NCI-H510A (cell line): ENCODE measurements at regions not wholly inside any gene's neighbourhood (a gene's known extent, or its start where the extent isn't known, plus 50 kb on each side); places are given as distances from the start of the nearest gene placed in this dataset.

Experiments used
- DNase-seq: peaks from one replicate; lab custom pipeline; 2025; lab: John Stamatoyannopoulos, UW

- DNase-seq, result no peak
Observed at GRCh38 chr11:42179216-42179615, 719.8 kb upstream of the LRRC4C start.

- no peak for DNase-seq
Observed at GRCh38 chr11:42195289-42196013, 736.0 kb upstream of the LRRC4C start.

- no peak for DNase-seq
Observed at GRCh38 chr11:42200311-42200710, 740.9 kb upstream of the LRRC4C start.

GRCh38 chr11:42201603-42202148 lies 742.2 kb upstream of the LRRC4C start:
- no peak for DNase-seq

- peak; percentile 13 for DNase-seq
Observed at GRCh38 chr11:42205518-42205917, 746.1 kb upstream of the LRRC4C start.

- no peak for DNase-seq
Observed at GRCh38 chr11:42225664-42226063, 766.2 kb upstream of the LRRC4C start.

- DNase-seq, result no peak
Observed at GRCh38 chr11:42232673-42233072, 773.2 kb upstream of the LRRC4C start.

- DNase-seq, result no peak
Observed at GRCh38 chr11:42234451-42234951, 775.0 kb upstream of the LRRC4C start.

DNA sequence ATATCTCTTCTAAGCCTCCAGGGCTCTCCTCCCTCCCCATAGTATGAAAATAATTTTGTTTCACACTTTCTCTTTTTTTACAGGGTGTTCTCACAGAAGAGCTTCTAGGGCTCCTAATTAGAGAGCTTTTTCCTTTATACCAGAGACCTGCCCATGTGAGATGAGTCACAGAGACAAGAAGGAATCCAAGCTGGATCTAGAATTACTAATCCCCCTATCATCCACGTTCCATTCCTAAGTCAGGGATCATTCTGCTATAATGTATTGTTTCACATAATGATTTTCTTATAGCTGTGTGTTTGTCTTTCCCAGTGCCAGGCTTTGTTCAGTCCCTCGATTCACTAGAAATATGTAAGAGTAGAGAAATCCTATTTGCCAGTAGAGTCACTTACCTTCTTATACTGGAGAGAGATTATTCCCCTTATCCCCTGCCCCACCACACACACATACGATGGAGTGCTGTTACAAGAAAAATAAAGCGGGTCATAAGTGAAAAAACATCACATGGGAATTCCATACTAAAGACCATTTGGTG lies 778.3 kb upstream of the LRRC4C start:
- no peak for DNase-seq

DNA sequence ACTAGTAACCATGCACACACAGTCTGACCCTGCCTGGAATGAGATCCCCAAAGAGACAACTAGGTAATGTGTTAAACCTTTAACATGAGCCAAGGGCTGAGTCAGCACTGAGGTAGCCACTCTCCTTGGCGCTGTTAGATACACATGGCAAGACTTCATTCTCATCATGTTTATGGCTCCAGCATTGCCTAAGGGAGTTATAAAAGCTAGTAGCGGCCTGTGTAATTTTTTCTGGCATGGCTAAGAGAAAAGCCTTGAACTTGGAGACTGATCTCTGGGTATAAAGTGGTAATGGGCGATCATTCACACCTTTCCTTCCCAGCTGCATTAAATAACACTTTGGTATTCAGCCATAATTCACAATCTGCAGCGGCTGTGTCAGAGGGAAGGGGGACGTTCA lies 779.7 kb upstream of the LRRC4C start:
- no peak for DNase-seq

DNA sequence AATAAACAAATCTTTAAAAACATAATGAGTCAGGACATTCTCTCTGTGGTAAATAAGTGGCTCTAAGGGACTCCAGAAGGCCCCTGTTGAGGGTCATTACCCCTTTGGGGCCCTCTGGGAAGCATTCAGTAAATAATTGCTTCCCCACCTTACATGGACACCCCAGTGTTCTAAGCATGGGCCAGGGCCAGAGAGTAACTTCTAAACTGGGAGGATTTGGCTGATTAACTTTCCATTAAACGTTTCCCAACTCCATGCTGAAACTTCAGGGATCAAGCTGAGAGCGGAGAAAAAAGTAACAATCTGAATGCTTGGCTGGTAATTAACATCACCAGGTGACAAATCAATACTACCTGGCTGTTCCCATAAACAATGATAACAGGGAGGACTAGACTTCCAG lies 783.9 kb upstream of the LRRC4C start:
- no peak for DNase-seq

DNA sequence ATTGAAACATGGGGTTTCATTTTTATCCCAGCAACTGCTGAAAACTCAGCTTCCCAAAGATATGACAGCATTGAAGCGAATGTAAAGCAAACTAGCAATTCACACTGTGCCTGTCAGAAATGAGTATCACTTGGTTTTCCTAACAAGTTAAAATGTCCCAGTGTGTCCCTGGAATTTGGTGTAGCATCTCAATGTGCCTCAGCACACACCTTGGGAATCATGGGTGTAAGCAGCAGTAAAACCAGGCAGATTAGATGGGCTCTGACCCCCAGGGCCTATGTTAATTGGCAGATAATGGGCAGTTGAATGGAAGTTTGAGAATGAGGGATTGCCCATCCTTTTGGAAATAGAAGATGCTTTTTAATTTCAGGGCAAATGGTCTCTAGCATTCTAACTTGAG lies 784.9 kb upstream of the LRRC4C start:
- no peak for DNase-seq

DNA sequence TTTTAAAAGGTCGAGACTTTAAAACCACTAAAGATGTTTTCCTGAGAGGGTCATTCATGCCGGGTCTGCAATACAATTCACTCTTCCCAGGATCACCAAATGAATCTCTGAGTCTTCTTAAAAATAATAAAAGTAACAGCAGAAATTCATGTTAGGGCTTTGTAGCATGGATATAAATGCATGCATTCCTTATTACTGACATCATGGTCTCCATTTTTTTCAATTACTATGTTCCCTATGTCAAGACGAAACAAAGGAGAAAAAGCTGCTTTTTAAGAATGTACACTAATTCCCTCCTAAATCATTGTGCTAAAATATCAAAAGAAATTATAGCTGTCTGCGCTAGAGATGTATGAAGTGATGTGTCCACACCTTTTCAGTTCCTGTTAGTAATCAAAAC lies 789.9 kb upstream of the LRRC4C start:
- no peak for DNase-seq

GRCh38 chr11:42249956-42250355 lies 790.5 kb upstream of the LRRC4C start:
- no peak for DNase-seq

GRCh38 chr11:42251984-42252383 lies 792.5 kb upstream of the LRRC4C start:
- no peak for DNase-seq

- DNase-seq, result no peak
Observed at GRCh38 chr11:42253156-42253555, 793.7 kb upstream of the LRRC4C start.

DNA sequence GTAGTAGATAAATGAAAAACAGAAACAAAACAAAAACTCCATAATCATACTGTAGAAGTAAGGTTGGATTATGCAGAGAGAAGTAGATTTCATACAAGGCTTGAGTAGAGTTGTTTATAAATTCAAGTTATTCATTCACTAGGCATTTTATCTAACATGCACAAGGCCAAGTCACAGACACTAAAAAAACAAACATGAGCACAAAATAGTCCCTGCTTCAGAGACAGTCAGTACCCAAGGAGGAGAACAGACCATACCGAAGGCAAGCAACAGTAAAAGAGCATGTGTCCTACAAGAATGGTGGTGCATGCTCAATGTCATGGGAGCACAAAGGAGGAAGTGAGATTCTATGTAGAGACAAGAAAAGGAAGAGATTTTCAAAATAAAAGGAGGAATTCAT lies 796.5 kb upstream of the LRRC4C start:
- DNase-seq, result no peak

DNA sequence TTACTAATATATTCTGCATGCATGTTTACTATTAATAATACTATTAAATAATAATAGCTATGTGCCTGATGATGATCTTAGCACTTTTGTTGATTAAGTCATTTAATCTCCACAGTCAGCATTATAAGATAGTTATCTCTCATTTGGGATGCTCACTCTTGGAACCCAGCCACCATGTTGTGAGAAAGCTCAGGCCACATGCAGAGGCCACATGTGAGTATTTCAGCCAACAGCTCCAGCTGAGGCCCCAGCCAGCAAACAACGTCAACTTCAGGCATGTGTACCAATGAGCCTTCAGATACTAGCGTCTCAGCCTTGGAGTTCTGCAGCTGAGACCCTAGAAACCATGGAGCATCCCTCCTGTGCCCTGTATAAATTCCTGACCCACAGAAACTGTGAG lies 798.1 kb upstream of the LRRC4C start:
- no peak for DNase-seq

GRCh38 chr11:42265072-42265471 lies 805.6 kb upstream of the LRRC4C start:
- DNase-seq, result no peak

GRCh38 chr11:42271306-42271705 lies 811.9 kb upstream of the LRRC4C start:
- DNase-seq, result no peak

DNA sequence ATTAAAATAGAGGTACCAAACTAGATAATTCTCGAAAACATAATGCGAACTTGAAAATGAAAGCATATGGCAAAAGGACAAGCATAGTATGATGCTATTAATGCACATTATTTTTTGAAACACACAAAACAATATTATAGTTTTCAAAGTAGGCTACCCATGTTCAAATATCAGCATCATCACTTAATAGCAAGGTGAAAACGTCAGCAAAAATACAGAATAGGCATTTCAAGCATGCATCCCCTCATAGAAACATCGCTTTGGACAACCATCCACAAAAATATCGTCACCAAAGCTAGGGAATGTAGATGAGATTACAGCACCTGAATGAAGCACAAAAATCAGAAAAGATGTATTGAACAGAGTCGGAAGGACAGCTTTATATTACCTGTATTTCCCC lies 814.5 kb upstream of the LRRC4C start:
- DNase-seq, result no peak

DNA sequence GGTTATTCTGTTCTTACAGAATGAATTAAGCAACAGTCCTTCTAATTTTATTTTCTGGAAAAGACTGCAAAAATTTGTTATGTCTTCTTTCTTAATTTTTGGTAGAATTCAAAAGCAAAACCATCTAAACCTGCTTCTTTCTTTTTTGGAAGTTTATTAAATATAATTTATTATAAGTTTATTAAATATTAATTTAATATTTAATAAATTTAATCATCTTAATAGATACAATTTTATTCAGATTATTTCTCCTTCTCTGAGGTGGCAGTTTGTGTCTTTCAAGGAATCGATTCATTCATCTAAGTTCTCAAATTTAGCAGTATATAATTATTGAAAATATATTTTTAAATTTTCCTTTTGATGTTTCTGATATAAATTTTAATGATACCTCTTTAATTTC lies 837.5 kb upstream of the LRRC4C start:
- DNase-seq, result no peak

GRCh38 chr11:42299780-42300179 lies 840.3 kb upstream of the LRRC4C start:
- DNase-seq, result no peak

GRCh38 chr11:42301777-42302176 lies 842.3 kb upstream of the LRRC4C start:
- no peak for DNase-seq
